GM18519 (cell line): ENCODE measurements at regions not wholly inside any gene's neighbourhood (a gene's known extent, or its start where the extent isn't known, plus 50 kb on each side); places are given as distances from the start of the nearest gene placed in this dataset.

ENCODE experiments used
- ATAC-seq: cut with Tn5 transposase; IDR thresholded peaks from one replicate; pipeline ENCODE4 v1.9.1; 2021; ENCODE audit warnings: mild to moderate bottlenecking, moderate library complexity; ENCODE audit not compliant: unreplicated experiment, low FRiP score

GRCh38 chr18:6465281-6465680 is 50.6 kb upstream of the L3MBTL4 start:
- ATAC-seq = no peak

- no peak for ATAC-seq
Observed at GRCh38 chr18:6476190-6476589, 61.5 kb upstream of the L3MBTL4 start.

DNA sequence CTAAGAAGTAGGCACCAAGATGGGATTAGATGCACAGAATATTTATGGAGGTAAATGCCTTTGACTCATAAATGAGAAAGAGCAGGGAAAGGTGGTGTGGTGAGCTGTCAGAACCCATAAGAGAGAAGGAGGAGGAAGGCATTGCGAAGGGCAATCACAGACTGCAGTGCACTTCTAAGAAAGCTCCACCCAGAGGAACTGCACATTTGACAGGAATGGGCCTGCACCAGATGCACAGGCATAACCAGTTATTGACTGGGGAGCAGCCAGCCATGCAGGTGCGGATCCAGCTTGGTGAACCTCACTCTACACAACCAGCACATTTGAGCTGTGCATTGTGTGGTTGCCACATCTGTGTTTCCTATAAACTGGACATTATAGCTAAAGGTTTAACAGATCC is 62.2 kb upstream of the L3MBTL4 start:
- no peak for ATAC-seq

- ATAC-seq = no peak
Observed at GRCh38 chr18:6478121-6478520, 63.4 kb upstream of the L3MBTL4 start.

GRCh38 chr18:6479699-6480098 is 65.0 kb upstream of the L3MBTL4 start:
- ATAC-seq = no peak

- no peak for ATAC-seq
Observed at GRCh38 chr18:6482198-6482977, 67.7 kb upstream of the L3MBTL4 start.

DNA sequence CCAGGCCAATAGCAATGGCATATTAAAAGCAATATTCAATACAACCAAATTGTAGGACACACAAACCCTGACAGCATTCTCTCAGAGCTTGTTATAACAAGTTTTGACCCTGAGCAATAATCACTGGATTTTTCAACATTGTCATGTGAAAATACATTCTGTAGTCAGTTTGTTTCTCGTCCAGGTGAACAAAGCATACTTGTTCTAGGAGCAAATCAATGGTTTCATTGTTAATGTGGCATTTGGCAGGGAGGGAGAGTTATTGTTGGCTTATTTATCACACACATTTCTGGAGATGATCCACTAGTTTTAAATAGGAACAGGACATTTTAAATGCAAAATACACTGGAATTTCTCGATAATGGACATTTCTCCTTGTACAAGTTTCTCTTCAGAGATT is 69.9 kb upstream of the L3MBTL4 start:
- no peak for ATAC-seq

DNA sequence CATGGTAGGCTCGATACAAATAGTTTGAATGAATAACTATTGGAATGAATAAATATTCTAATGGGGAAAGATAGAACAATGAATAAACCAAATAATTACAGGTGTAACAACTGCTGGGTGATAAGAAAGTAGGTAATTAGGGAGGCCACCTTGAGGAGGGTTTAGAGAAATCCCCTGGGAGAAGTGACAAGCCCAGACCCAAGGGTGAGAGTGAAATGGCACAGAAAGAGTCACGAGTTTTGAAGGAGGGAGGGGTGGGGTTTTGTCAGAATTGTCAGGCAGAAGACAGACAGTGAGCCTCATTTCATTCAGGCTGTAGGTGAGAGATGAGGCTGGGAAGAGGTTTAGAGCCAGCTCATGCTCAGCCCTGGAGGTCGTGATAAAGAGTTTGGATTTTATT is 71.6 kb upstream of the L3MBTL4 start:
- no peak for ATAC-seq

DNA sequence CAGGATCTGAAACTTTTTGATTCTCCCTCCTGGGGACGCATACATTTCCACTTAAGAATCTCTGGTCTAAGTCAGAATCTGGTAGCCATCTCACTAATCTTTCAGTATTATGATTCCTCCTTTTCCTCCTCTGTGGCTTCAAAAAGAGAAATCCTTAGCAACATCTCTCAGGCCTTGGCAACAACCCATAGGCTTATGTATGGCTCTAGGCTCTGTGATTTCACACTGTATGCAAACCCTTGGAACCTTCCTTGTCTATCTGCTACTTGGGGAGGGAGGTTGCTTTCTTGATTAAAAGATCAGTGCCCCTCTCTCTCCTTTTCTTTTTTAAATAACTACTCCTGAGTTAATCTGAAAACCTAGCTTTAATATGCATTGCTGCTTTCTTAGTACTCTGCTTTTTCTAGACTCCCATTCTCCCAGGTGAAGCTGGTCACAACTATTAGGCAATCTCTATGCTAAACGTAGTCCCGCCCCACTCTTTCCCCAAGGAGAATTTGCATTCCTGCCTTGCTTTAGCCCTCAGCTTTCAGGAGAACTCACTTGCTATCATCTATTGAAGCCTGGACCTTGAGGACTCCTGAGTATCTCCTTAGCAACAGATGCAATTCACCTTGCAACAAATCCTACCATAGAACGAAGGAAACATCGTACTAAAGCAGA is 72.2 kb upstream of the L3MBTL4 start:
- no peak for ATAC-seq

DNA sequence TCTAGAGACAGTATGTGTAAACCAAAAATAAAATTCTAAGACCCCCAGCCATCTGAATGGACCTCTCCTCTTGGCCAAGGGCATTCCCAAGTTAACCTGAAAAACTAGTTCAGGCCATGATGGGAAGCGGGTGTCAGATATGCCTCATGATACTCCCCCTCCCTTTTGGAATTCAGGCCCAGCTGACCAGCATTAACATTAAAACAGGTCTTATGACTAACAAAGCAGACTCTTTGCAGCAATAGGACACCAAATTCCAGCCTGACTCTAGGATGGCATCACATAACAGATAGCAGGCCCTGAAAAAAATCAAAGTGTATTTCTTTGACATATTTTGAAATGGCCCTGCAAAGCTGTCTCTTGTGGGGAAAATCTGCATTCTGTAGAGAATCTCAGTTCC is 73.3 kb upstream of the L3MBTL4 start:
- no peak for ATAC-seq

- no peak for ATAC-seq
Observed at GRCh38 chr18:6488956-6489355, 74.2 kb upstream of the L3MBTL4 start.

GRCh38 chr18:6489977-6490376 is 75.3 kb upstream of the L3MBTL4 start:
- ATAC-seq = no peak

DNA sequence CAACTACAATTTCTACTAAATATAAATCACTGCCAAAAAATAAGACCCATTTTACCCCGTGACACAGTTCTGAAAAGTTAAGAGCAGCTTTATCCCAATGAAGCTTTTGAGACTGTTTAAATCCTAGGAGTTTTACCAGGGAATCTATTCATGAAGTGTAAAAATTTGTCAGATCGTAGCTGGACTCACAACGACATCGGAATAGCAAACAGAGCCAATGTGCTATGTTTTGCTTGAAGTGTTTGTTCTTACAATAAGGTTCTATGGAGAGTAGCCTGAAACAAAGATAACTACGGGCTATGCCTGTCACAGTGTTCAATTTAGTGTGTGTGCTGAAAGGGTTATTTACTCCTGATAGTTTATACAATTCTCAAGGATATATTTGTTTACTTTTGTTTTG is 78.5 kb upstream of the L3MBTL4 start:
- no peak for ATAC-seq

GRCh38 chr18:6495536-6495935 is 80.8 kb upstream of the L3MBTL4 start:
- ATAC-seq = no peak

DNA sequence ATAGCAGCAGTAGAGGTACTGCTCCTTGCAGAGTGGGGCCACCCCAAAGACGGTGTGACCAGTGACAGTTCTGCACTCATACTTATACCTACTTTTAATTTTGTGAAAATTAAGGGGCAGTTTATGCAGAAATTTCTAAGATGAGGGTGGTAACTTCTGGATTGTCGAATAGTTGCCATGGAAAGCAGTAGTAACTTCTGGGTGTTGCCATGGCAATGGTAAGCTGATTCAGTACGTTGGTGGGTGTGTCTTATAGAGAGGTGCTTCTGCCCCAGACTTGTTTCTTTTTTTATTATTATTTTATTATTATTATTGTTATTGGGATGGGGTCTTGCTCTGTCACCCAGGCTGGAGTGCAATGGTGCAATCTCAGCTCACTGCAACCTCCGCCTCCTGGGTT is 82.8 kb upstream of the L3MBTL4 start:
- ATAC-seq = no peak

DNA sequence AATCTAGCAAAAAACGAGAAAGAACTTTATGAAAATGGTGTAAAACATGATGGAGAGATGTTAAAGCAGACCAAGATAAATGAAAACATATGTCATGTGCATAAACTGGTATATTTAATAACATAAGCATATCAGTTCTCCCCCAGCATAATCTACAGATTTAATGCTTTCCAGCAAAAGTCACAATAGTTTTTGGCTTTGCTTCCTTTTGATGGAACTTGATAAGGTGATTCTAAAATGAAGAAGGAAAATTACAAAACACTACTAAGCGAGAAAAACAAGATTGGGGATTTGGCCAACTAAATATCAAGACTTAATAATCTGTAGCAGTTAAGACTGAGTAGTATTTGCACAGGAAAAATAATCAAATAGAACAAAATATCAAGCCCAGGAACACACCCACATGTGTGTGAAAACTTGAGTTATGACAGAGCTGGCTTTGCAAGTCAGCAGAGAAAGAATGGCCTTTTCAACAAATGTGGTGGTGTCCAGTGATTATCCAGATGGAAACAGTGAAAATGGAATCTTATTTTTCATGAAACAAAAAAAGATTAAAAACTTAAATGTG is 83.7 kb upstream of the L3MBTL4 start:
- ATAC-seq = no peak

- ATAC-seq = no peak
Observed at GRCh38 chr18:6504605-6505497, 90.1 kb upstream of the L3MBTL4 start.

DNA sequence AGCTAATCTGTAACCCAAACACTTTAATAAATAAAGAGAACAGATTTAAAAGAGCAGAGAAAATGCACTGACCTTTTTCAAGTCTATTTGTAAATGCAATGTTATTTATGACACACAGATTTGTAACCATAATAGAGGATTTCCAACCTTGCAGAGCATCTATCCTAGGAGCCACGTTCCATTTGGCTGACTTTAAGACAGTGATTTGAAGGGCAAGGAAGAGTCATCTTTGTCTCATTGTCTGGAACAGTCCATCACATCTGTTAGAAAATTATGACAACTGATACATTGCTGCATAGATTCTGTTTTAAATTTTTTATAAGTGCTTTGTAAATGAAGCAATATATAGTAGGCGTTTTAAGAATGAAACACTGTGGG is 90.8 kb upstream of the L3MBTL4 start:
- no peak for ATAC-seq

- no peak for ATAC-seq
Observed at GRCh38 chr18:6509417-6509816, 94.7 kb upstream of the L3MBTL4 start.

DNA sequence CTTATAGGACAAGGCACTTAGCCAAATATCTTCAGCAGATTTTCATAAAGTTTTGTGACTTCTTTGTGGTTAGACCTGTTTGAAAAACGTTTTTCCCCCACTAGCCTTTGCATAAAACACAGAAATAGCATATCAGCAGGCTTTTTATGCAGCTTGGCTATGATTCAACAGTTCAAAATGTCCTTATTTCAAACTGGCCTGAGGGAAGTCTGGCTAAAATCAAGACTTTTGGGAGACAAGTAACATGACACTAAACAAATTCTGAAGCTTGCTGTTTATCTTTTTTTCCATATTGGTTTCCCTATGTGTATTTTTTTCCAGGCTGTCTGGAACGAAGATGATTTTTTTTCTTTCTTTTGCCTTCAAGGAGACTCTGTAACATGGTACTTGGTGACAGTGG is 95.1 kb upstream of the L3MBTL4 start:
- no peak for ATAC-seq

DNA sequence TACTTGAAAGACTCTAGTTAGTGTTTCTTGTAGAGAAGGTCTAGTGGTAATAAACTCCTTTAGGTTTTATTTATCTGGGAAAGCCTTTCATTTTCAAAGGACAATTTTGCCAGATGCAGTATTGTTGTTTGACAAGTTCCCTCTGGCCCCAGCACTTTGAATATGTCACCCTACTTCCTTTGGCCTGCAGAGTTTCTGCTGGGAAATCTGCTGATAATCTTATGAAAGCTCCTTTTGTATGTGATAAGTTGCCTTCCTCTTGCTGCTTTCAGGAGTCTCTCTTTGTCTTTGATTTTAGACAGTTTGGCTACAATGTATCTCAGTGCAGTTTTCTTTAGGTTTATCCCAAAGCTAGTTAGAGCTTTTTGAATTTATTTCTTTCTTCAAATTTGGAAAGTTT is 106.2 kb upstream of the L3MBTL4 start:
- no peak for ATAC-seq
